ENCODE measurements at regions not wholly inside any gene's neighbourhood (a gene's known extent, or its start where the extent isn't known, plus 50 kb on each side); places are given as distances from the start of the nearest gene placed in this dataset.

DNA sequence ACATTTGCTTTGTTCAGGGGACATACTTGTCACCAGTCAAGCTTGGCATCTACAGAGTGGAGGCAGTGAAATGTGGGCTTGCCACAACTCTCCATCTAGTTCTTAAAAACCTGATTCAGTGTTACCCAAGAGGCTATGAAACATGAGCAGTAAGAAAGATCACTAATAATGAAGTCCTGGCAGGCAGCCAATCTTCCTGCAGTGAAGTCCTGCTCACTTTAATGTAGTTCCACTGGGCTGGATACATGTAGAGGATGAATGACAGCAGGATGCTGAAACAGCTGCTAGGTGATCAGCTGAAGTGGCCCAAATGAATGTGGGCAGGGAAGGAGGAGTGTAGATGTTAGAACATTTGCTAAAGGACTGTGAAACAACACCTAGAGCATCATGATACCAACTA is 1213.1 kb downstream of the OLFM4 start:
- TF ChIP-seq CTCF (IDR thresholded peaks at IDR 0.05), result no peak
- TF ChIP-seq EZH2 (IDR thresholded peaks at IDR 0.05; ENCODE audit: borderline replicate concordance, insufficient read depth, low read depth, low read length, poor library complexity, severe bottlenecking), result no peak

Measured in B cell (primary cell).